Right lobe of liver (tissue), 6 donors: ENCODE measurements at regions not wholly inside any gene's neighbourhood (a gene's known extent, or its start where the extent isn't known, plus 50 kb on each side); places are given as distances from the start of the nearest gene placed in this dataset.
A peak's percentile ranks its signal among the peaks of the same experiment; 100 is the strongest.

Experiments used
- ATAC-seq, 4 donors: fragments of 200-7000 bp; cut with Tn5 transposase; one replicate each; pipeline ENCODE4 v1.9.1; 2020; ENCODE audit warnings: mild to moderate bottlenecking in 4 of 4, moderate library complexity in 4 of 4
- DNase-seq, 3 donors: peaks; one replicate each; pipeline ENCODE4 v3.0.0-alpha.2; 2020
- H3K27ac ChIP-seq, 3 donors: fragments of 200-600 bp; one replicate each; pipeline ENCODE4 v1.8.0; 2022
- H3K27me3 ChIP-seq, 2 donors: fragments of 200-600 bp; one replicate each; pipeline ENCODE4 v1.8.0; 2022
- H3K36me3 ChIP-seq, 4 donors: fragments of 200-600 bp; sonication (generic) in 1 of 4; one replicate each; pipeline versions ENCODE4 v1.5.1 to v1.8.0; 2017 to 2022; ENCODE audit warnings: control low read depth in 1 of 4
- H3K4me1 ChIP-seq, 4 donors: fragments of 200-600 bp; sonication (generic) in 1 of 4; one replicate each; pipeline versions ENCODE4 v1.5.1 to v1.8.0; 2017 to 2022; ENCODE audit warnings: control low read depth in 1 of 4
- H3K4me3 ChIP-seq, 3 donors: fragments of 200-600 bp; one replicate each; pipeline ENCODE4 v1.8.0; 2022
- H3K9me3 ChIP-seq, 4 donors: fragments of 200-600 bp; sonication (generic) in 1 of 4; one replicate each; pipeline versions ENCODE4 v1.5.1 to v1.8.0; 2017 to 2022; ENCODE audit warnings: control low read depth in 1 of 4
- POLR2A ChIP-seq: fragments of 450-650 bp; IDR thresholded peaks from one replicate; pipeline ENCODE4 v1.6.1; 2017; ENCODE audit warnings: antibody characterized with exemption, mild to moderate bottlenecking
- WGBS: methylation state at CpG from one replicate; pipeline ENCODE4 v1.1.6; 2018; ENCODE audit warnings: low coverage, low lambda C conversion rate; ENCODE audit not compliant: insufficient coverage; ENCODE audit errors: missing lambda C conversion rate; 5-methylcytosine and 5-hydroxymethylcytosine counted together
- intact Hi-C, 2 donors: fragments of 100-400 bp; cut with DNase I; formaldehyde crosslinking; loops; one replicate each; pipeline versions ENCODE4 v1.11.2 to v1.14.1; 2022
- TF ChIP-seq, protein P1 (sequence below), 4 donors: fragments of 200-600 bp in 3 of 4; fragments of 450-650 bp in 1 of 4; IDR thresholded peaks; one replicate each; pipeline versions ENCODE4 v1.5.1 to v1.8.0; 2016 to 2022; ENCODE audit warnings: antibody characterized with exemption in 4 of 4, mild to moderate bottlenecking in 2 of 4
- donor health status: DM: no; HTN: yes; CAD: no.
- donor health status: DM: no; HTN: no; CAD: no.
- donor health status: DM: no; HTN: no; CAD: no.
- donor health status: DM: no; HTN: yes; CAD: no.
- donor health status: DM: no; HTN: yes; CAD: no.

- intact Hi-C loops = no loop called here
- ATAC-seq = peak in 1 of 4 donors; percentile 81
These were observed 242.3 kb upstream of the HSFY2 start for GRCh38 chrY:19015854-19016253.

DNA sequence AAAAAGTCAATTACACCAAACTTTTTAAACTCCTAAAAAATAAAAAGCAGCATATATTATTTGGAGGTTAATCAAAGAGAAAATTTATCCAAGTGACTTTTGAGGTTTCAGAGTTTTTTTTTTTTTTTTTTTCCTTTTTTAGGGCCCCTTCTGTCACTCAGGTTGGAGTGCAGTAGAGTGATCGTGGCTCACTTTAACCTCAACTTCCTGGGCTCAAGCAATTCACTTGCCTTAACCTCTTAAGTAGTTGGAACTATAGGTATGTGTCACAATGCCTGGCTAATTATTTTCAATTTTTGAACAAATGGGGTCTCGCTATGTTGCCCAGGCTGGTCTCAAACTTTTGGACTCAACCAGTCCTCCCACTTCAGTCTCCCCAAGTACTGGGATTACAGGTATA, 241.7 kb upstream of the HSFY2 start:
- Histone ChIP-seq H3K4me3 (no peak overlapping the region), H3K36me3 (no peaks in the 10 kb centered on the region), H3K4me1 (no peaks in the 10 kb centered on the region), H3K27me3 (no peaks in the 10 kb centered on the region), H3K9me3 (no peaks in the 10 kb centered on the region), H3K27ac (no peak overlapping the region)
- no peak for ATAC-seq
- TF ChIP-seq, protein P1, sequence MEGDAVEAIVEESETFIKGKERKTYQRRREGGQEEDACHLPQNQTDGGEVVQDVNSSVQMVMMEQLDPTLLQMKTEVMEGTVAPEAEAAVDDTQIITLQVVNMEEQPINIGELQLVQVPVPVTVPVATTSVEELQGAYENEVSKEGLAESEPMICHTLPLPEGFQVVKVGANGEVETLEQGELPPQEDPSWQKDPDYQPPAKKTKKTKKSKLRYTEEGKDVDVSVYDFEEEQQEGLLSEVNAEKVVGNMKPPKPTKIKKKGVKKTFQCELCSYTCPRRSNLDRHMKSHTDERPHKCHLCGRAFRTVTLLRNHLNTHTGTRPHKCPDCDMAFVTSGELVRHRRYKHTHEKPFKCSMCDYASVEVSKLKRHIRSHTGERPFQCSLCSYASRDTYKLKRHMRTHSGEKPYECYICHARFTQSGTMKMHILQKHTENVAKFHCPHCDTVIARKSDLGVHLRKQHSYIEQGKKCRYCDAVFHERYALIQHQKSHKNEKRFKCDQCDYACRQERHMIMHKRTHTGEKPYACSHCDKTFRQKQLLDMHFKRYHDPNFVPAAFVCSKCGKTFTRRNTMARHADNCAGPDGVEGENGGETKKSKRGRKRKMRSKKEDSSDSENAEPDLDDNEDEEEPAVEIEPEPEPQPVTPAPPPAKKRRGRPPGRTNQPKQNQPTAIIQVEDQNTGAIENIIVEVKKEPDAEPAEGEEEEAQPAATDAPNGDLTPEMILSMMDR (IDR thresholded peaks at IDR 0.05) = no peak
- no peak for TF ChIP-seq POLR2A
- no CpG with 5 or more reads among the region's 2 CpGs for WGBS
- no peak for DNase-seq
- intact Hi-C loops = no loop called here

More at GRCh38 chrY:19015854-19016253, 242.3 kb upstream of the HSFY2 start:
- DNase-seq = peak in 1 of 3 donors; percentile 54
- no CpG with 5 or more reads among the region's 2 CpGs for WGBS
- no peaks in the 10 kb centered on the region for H3K9me3 ChIP-seq
- H3K36me3 ChIP-seq = no peaks in the 10 kb centered on the region
- no peak overlapping the region for H3K27ac ChIP-seq
- no peaks in the 10 kb centered on the region for H3K27me3 ChIP-seq
- H3K4me3 ChIP-seq = no peak overlapping the region
- H3K4me1 ChIP-seq = no peaks in the 10 kb centered on the region
- TF ChIP-seq POLR2A = no peak
- TF ChIP-seq, protein P1 (IDR thresholded peaks at IDR 0.05) = no peak

DNA sequence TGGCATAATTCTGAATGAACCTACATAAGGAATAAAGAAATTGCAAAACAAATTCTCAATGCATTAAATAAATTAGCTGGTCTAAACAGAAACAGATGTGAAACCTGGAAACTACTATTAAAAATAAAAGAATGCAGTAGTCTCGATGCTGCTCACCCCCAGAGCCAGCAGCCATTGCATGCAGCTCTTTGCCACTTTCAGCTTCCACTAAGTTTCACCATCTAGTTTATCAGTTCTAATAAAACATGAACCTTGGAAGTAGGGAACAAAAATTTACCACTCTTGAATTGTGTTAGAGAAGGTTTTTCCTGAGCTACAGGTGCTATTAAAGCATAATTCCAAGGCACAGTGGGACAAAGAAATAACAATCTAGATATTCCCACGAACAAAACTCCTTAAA, 239.4 kb upstream of the HSFY2 start:
- no peaks in the 10 kb centered on the region for H3K4me1 ChIP-seq
- intact Hi-C loops = no loop called here
- TF ChIP-seq, protein P1 (IDR thresholded peaks at IDR 0.05) = no peak
- ATAC-seq (peak in 1 of 4 donors; percentile 70), DNase-seq (no peak)
- no peaks in the 10 kb centered on the region for H3K9me3 ChIP-seq
- no CpG with 5 or more reads among the region's 2 CpGs for WGBS
- no peaks in the 10 kb centered on the region for H3K27me3 ChIP-seq
- H3K36me3 ChIP-seq = no peaks in the 10 kb centered on the region
- no peak overlapping the region for H3K27ac ChIP-seq
- no peak overlapping the region for H3K4me3 ChIP-seq

DNA sequence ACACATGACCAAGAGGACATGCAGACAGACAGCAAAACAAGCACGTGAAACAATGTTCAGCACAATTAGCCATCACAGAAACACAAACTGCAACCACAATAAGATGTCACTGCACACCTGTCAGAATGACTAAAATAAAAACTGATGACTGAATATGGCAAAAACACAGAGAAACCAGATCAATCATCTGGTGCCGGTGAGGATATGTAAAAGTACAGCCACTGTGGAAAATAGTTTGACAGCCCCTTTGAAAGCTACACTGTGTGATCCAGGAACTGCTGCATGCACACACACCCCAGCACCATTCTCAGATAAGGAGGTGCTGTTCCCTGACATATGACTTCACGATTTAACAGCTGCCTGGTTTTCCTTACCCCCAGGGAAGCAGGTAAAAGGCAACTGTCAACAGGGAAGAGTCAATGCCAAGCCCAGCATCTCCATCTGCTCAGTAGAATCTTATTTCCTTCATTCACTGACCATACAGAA, 238.1 kb upstream of the HSFY2 start:
- intact Hi-C loops = no loop called here
- H3K4me1 ChIP-seq = no peaks in the 10 kb centered on the region
- H3K27ac ChIP-seq = no peak overlapping the region
- TF ChIP-seq, protein P1 (IDR thresholded peaks at IDR 0.05) = no peak
- no peak for TF ChIP-seq POLR2A
- WGBS = no CpG with 5 or more reads among the region's 3 CpGs
- no peaks in the 10 kb centered on the region for H3K36me3 ChIP-seq
- ATAC-seq (no peak), DNase-seq (no peak)
- no peaks in the 10 kb centered on the region for H3K27me3 ChIP-seq
- H3K9me3 ChIP-seq = no peaks in the 10 kb centered on the region
- no peak overlapping the region for H3K4me3 ChIP-seq

GRCh38 chrY:19006234-19006633, 232.7 kb upstream of the HSFY2 start:
- no peaks in the 10 kb centered on the region for H3K36me3 ChIP-seq
- H3K9me3 ChIP-seq = no peaks in the 10 kb centered on the region
- intact Hi-C loops = no loop called here
- no peak overlapping the region for H3K27ac ChIP-seq
- WGBS = no CpG with 5 or more reads among the region's 2 CpGs
- no peaks in the 10 kb centered on the region for H3K4me1 ChIP-seq
- DNase-seq = no peak
- TF ChIP-seq, protein P1 (IDR thresholded peaks at IDR 0.05) = no peak
- no peak for TF ChIP-seq POLR2A
- no peak overlapping the region for H3K4me3 ChIP-seq
- H3K27me3 ChIP-seq = no peaks in the 10 kb centered on the region
- ATAC-seq = no peak
